PC-3 (cell line): ENCODE measurements at regions not wholly inside any gene's neighbourhood (a gene's known extent, or its start where the extent isn't known, plus 50 kb on each side); places are given as distances from the start of the nearest gene placed in this dataset.

ENCODE experiments used
- ATAC-seq: fragments of 200-7000 bp; cut with Tn5 transposase; 2 replicates; pipeline ENCODE4 v1.9.1; 2020; ENCODE audit warnings: mild to moderate bottlenecking, moderate library complexity
- BruUV-seq: library from RNA; stranded (reverse); fragments of 400-500 nt; replicated peaks from 2 replicates; lab custom pipeline; 2021; lab: Mats Ljungman, UMichigan
- CTCF ChIA-PET: fragments of 300-600 bp; sonication (Branson Sonifier 250); formaldehyde crosslinking; loops from one replicate; lab custom pipeline; 2022; ENCODE audit warnings: antibody characterized with exemption; lab: Charles Lee
- POLR2A ChIA-PET: fragments of 300-600 bp; sonication (Branson Sonifier 250); formaldehyde crosslinking; loops from one replicate; lab custom pipeline; 2022; ENCODE audit warnings: antibody characterized with exemption; ENCODE audit not compliant: unreplicated experiment; lab: Charles Lee
- DNase-seq: peaks from one replicate; pipeline ENCODE4 v3.0.0-alpha.2; 2015
- H2AFZ ChIP-seq: fragments of 300-600 bp; sonication (generic); 2 replicates; pipeline ENCODE4 v1.6.0; 2016; ENCODE audit warnings: antibody characterized with exemption, low read length
- H3F3A ChIP-seq: fragments of 300-600 bp; sonication (generic); one replicate; pipeline ENCODE4 v1.6.0; 2017; ENCODE audit warnings: antibody characterized with exemption, low read length, control low read depth, mild to moderate bottlenecking; ENCODE audit not compliant: unreplicated experiment
- H3K27ac ChIP-seq: fragments of 300-600 bp; sonication (generic); 2 replicates; pipeline ENCODE4 v1.5.1; 2016; ENCODE audit warnings: mild to moderate bottlenecking, low read length
- H3K27me3 ChIP-seq: fragments of 300-600 bp; sonication (generic); 2 replicates; pipeline ENCODE4 v1.6.1; 2016; ENCODE audit warnings: low read length, mixed read lengths
- H3K36me3 ChIP-seq: fragments of 300-600 bp; sonication (generic); 2 replicates; pipeline ENCODE4 v1.6.1; 2016; ENCODE audit warnings: low read depth, mixed run types, low read length, mixed read lengths
- H3K4me1 ChIP-seq: fragments of 300-600 bp; sonication (generic); 2 replicates; pipeline ENCODE4 v1.5.1; 2016; ENCODE audit warnings: low read length; ENCODE audit not compliant: insufficient read depth
- H3K4me2 ChIP-seq: fragments of 300-600 bp; sonication (generic); 2 replicates; pipeline ENCODE4 v1.6.0; 2016; ENCODE audit warnings: low read length
- H3K4me3 ChIP-seq: fragments of 300-600 bp; sonication (generic); 2 replicates; pipeline ENCODE4 v1.5.1; 2016; ENCODE audit warnings: mild to moderate bottlenecking, low read length, mixed read lengths
- H3K79me2 ChIP-seq: fragments of 300-600 bp; sonication (generic); 2 replicates; pipeline ENCODE4 v1.6.1; 2017; ENCODE audit warnings: low read length, mixed read lengths
- H3K9ac ChIP-seq: fragments of 300-600 bp; sonication (generic); 2 replicates; pipeline ENCODE4 v1.6.0; 2016; ENCODE audit warnings: mild to moderate bottlenecking, low read length
- H3K9me2 ChIP-seq: fragments of 300-600 bp; sonication (generic); replicated peaks from 2 replicates; pipeline ENCODE4 v1.6.1; 2016; ENCODE audit warnings: mixed run types, low read length, mixed read lengths
- H3K9me3 ChIP-seq: fragments of 300-600 bp; sonication (generic); 2 replicates; pipeline ENCODE4 v1.6.1; 2016; ENCODE audit warnings: low read length, mixed read lengths
- H4K20me1 ChIP-seq: fragments of 300-600 bp; sonication (generic); 2 replicates; pipeline ENCODE4 v1.6.1; 2016; ENCODE audit warnings: low read length, mixed read lengths
- CTCF ChIP-seq: fragments of 300-600 bp; sonication (generic); conservative IDR thresholded peaks from 2 replicates; pipeline ENCODE4 v1.5.1; 2017; ENCODE audit warnings: antibody characterized with exemption, low read depth, mild to moderate bottlenecking, low read length
- EZH2 ChIP-seq: fragments of 300-600 bp; sonication (generic); IDR thresholded peaks from one replicate; pipeline ENCODE4 v1.6.1; 2017; ENCODE audit warnings: antibody characterized with exemption, mild to moderate bottlenecking, low read length; ENCODE audit not compliant: unreplicated experiment
- EZH2phosphoT487 ChIP-seq: fragments of 300-600 bp; sonication (generic); IDR thresholded peaks from 2 replicates; pipeline ENCODE4 v1.6.1; 2018; ENCODE audit warnings: mild to moderate bottlenecking, antibody characterized with exemption, low read length, borderline replicate concordance
- intact Hi-C: fragments of 100-400 bp; cut with micrococcal nuclease; formaldehyde crosslinking; loops from 2 replicates; pipeline ENCODE4 v1.9.0; 2023

- peaks cover 48% of the 10 kb centered on the region for H3K4me1 ChIP-seq
Observed at GRCh38 chr12:69069479-69069878, 136.5 kb upstream of the CPM start.

GRCh38 chr12:69070319-69071090, 137.5 kb upstream of the CPM start:
- no peaks in the 10 kb centered on the region for H3K9me3 ChIP-seq
- no peaks in the 10 kb centered on the region for H3K36me3 ChIP-seq
- no peak overlapping the region for H3K4me3 ChIP-seq
- no peaks in the 10 kb centered on the region for H3K27me3 ChIP-seq
- H3K4me1 ChIP-seq, result peaks cover 39% of the 10 kb centered on the region
- no peak overlapping the region for H3K9ac ChIP-seq
- no peaks in the 10 kb centered on the region for H3K79me2 ChIP-seq
- POLR2A ChIA-PET, result no interaction called here
- ATAC-seq (peak; percentile 64), DNase-seq (peak; percentile 83)
- BruUV-seq, result no TSS peak
- 0 out of 2 replicates have a peak overlapping the region, but pooled peaks have one; percentile 23 for H3K4me2 ChIP-seq
- peak overlapping the region; percentile 21 for H3K27ac ChIP-seq
- H3F3A ChIP-seq, result no peaks in the 10 kb centered on the region
- H4K20me1 ChIP-seq, result no peaks in the 10 kb centered on the region
- no peaks in the 10 kb centered on the region for H3K9me2 ChIP-seq
- CTCF ChIA-PET, result no interaction called here
- intact Hi-C loops, result loop anchor here (1.0 kb wide), 3 partner anchors 171 to 206 kb away; no protein-coding TSS in a partner anchor
- TF ChIP-seq EZH2, result no peak
- TF ChIP-seq EZH2phosphoT487, result no peak
- peak; percentile 94 for TF ChIP-seq CTCF
- H2AFZ ChIP-seq, result peak overlapping the region; percentile 19

More at GRCh38 chr12:69069479-69069878, 136.5 kb upstream of the CPM start:
- no TSS peak for BruUV-seq
- H3K27ac ChIP-seq, result no peak overlapping the region
- H4K20me1 ChIP-seq, result no peaks in the 10 kb centered on the region
- H3K4me2 ChIP-seq, result no peak overlapping the region
- CTCF ChIA-PET, result no interaction called here
- no peaks in the 10 kb centered on the region for H3K27me3 ChIP-seq
- H3K9me2 ChIP-seq, result no peaks in the 10 kb centered on the region
- no peaks in the 10 kb centered on the region for H3K79me2 ChIP-seq
- H3K4me3 ChIP-seq, result no peak overlapping the region
- no peak overlapping the region for H2AFZ ChIP-seq
- DNase-seq (no peak), ATAC-seq (no peak)
- no peaks in the 10 kb centered on the region for H3F3A ChIP-seq
- intact Hi-C loops, result no loop called here
- H3K9me3 ChIP-seq, result no peaks in the 10 kb centered on the region
- TF ChIP-seq EZH2phosphoT487 (no peak), EZH2 (no peak), CTCF (no peak)
- POLR2A ChIA-PET, result no interaction called here
- H3K36me3 ChIP-seq, result no peaks in the 10 kb centered on the region
- H3K9ac ChIP-seq, result no peak overlapping the region

GRCh38 chr12:69071091-69071370, 138.1 kb upstream of the CPM start:
- BruUV-seq, result no TSS peak
- H4K20me1 ChIP-seq, result no peaks in the 10 kb centered on the region
- H2AFZ ChIP-seq, result peak overlapping the region; percentile 19; the same call in 1 of the 2 replicates
- DNase-seq (no peak), ATAC-seq (peak; percentile 32)
- CTCF ChIA-PET, result no interaction called here
- no peaks in the 10 kb centered on the region for H3K9me2 ChIP-seq
- no peaks in the 10 kb centered on the region for H3K79me2 ChIP-seq
- peak overlapping the region; percentile 21; the same call in 1 of the 2 replicates for H3K27ac ChIP-seq
- POLR2A ChIA-PET, result no interaction called here
- H3K27me3 ChIP-seq, result no peaks in the 10 kb centered on the region
- intact Hi-C loops, result no loop called here
- H3K9ac ChIP-seq, result no peak overlapping the region
- peaks cover 37% of the 10 kb centered on the region for H3K4me1 ChIP-seq
- TF ChIP-seq CTCF, result no peak
- no peak for TF ChIP-seq EZH2phosphoT487
- no peak for TF ChIP-seq EZH2
- H3K36me3 ChIP-seq, result no peaks in the 10 kb centered on the region
- no peaks in the 10 kb centered on the region for H3F3A ChIP-seq
- no peak overlapping the region for H3K4me2 ChIP-seq
- no peaks in the 10 kb centered on the region for H3K9me3 ChIP-seq
- no peak overlapping the region for H3K4me3 ChIP-seq
